Left lung (tissue), 4 donors: ENCODE measurements at regions not wholly inside any gene's neighbourhood (a gene's known extent, or its start where the extent isn't known, plus 50 kb on each side); places are given as distances from the start of the nearest gene placed in this dataset.
"Not testable (repeated sequence)": the region's sequence is repeated elsewhere in the genome, so short reads cannot be mapped to it uniquely, and the experiment has no call there.

Experiments used
- ATAC-seq: fragments of 200-7000 bp; cut with Tn5 transposase; one replicate; pipeline ENCODE4 v1.9.1; 2020; ENCODE audit warnings: moderate library complexity
- DNase-seq, 4 donors: peaks; one replicate each; pipeline ENCODE4 v3.0.0-alpha.2; 2013 to 2020
- H3K27ac ChIP-seq, 2 donors: fragments of 200-600 bp; sonication (generic) in 1 of 2; one replicate each; pipeline versions ENCODE4 v1.5.0 to v1.8.0; 2020 to 2021
- H3K27me3 ChIP-seq, 2 donors: fragments of 200-600 bp; sonication (generic) in 1 of 2; one replicate each; pipeline versions ENCODE4 v1.5.0 to v1.8.0; 2020 to 2021
- H3K36me3 ChIP-seq, 2 donors: fragments of 200-600 bp; sonication (generic) in 1 of 2; one replicate each; pipeline versions ENCODE4 v1.5.0 to v1.8.0; 2020 to 2021
- H3K4me1 ChIP-seq, 2 donors: fragments of 200-600 bp; one replicate each; pipeline ENCODE4 v1.8.0; 2021
- H3K4me3 ChIP-seq, 2 donors: fragments of 200-600 bp; sonication (generic) in 1 of 2; one replicate each; pipeline versions ENCODE4 v1.5.0 to v1.8.0; 2020 to 2021; ENCODE audit warnings: mild to moderate bottlenecking in 1 of 2
- H3K9me3 ChIP-seq, 2 donors: fragments of 200-600 bp; sonication (generic) in 1 of 2; one replicate each; pipeline versions ENCODE4 v1.5.0 to v1.8.0; 2020 to 2021
- intact Hi-C, 2 donors: fragments of 100-400 bp; cut with DNase I; formaldehyde crosslinking; loops; one replicate each; pipeline versions ENCODE4 v1.11.2 to v1.14.2; 2022
- TF ChIP-seq, protein P1 (sequence below), 2 donors: fragments of 200-600 bp; sonication (generic) in 1 of 2; IDR thresholded peaks; one replicate each; pipeline versions ENCODE4 v1.5.0 to v1.8.0; 2021; ENCODE audit warnings: antibody characterized with exemption in 2 of 2
- donor health status: DM: no; HTN: yes; CAD: no.
- donor health status: DM: no; HTN: no; CAD: no.

DNA sequence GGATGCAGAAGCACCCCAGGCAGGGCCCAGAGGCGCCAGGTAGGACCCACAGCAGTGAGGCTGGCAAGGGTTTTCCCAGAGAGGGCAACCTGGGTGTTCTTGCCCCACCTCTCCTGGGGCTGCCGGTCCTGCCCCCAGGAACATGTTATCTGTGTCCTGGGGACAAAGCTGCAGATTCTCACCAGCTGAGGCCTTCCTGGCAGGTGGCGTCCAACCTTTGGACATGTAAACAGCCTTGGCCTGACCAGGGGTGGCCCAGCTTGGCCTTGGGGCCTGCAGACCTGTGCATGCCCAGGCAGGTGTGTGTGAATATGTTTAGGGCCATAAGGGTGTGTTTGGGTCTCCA, 101.8 kb upstream of the LARP1 start:
- Histone ChIP-seq H3K27me3 (peaks cover 0 to under 1% of the 10 kb centered on the region in 2 donors), H3K9me3 (no peaks in the 10 kb centered on the region), H3K4me1 (peaks cover 8 to 21% of the 10 kb centered on the region in 2 donors), H3K36me3 (no peaks in the 10 kb centered on the region), H3K27ac (no peak overlapping the region), H3K4me3 (no peak overlapping the region)
- TF ChIP-seq, protein P1, sequence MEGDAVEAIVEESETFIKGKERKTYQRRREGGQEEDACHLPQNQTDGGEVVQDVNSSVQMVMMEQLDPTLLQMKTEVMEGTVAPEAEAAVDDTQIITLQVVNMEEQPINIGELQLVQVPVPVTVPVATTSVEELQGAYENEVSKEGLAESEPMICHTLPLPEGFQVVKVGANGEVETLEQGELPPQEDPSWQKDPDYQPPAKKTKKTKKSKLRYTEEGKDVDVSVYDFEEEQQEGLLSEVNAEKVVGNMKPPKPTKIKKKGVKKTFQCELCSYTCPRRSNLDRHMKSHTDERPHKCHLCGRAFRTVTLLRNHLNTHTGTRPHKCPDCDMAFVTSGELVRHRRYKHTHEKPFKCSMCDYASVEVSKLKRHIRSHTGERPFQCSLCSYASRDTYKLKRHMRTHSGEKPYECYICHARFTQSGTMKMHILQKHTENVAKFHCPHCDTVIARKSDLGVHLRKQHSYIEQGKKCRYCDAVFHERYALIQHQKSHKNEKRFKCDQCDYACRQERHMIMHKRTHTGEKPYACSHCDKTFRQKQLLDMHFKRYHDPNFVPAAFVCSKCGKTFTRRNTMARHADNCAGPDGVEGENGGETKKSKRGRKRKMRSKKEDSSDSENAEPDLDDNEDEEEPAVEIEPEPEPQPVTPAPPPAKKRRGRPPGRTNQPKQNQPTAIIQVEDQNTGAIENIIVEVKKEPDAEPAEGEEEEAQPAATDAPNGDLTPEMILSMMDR (IDR thresholded peaks at IDR 0.05), result no peak
- DNase-seq, result no peak
- intact Hi-C loops, result loop anchor here in 1 of 2 donors (5.0 kb wide), 1 partner anchor 159 kb away; no protein-coding TSS in a partner anchor
- no peak for ATAC-seq

DNA sequence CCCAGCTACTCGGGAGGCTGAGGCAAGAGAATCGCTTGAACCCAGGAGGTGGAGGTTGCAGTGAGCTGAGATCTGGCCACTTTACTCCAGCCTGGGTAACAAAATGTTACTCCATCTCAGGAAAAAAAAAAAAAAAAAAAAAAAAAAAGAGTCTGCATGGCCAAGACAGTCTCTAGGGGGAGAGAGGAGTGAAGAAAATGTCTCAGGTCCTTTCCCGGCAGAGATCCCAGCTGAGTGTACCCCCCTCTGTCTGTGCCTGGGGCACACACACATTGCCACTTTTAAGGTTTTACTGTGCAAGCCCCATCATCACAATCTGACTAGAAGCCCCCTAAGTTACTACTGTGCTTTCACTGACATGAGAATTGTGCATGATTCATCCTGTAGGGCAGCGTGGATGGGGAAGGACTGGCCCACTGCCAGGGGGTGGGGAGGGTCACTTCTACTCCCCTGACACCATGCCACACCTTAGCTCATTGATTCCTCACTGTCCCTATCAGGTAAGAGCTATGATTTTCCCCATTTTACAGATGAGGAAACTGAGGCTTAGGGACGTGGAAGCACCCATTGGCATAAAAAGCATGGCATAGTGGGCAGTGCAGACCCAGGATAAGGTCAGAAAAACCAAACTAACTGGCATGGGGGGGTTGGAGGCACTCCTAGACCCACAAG, 102.3 kb upstream of the LARP1 start:
- Histone ChIP-seq H3K9me3 (no peaks in the 10 kb centered on the region), H3K36me3 (no peaks in the 10 kb centered on the region), H3K4me3 (no peak overlapping the region), H3K27ac (no peak overlapping the region), H3K4me1 (peaks cover 11 to 26% of the 10 kb centered on the region in 2 donors), H3K27me3 (peaks cover 0 to 6% of the 10 kb centered on the region in 2 donors)
- no peak for ATAC-seq
- no peak for DNase-seq
- TF ChIP-seq, protein P1 (IDR thresholded peaks at IDR 0.05), result no peak
- intact Hi-C loops, result loop anchor here in 1 of 2 donors (5.0 kb wide), 1 partner anchor 159 kb away; no protein-coding TSS in a partner anchor

DNA sequence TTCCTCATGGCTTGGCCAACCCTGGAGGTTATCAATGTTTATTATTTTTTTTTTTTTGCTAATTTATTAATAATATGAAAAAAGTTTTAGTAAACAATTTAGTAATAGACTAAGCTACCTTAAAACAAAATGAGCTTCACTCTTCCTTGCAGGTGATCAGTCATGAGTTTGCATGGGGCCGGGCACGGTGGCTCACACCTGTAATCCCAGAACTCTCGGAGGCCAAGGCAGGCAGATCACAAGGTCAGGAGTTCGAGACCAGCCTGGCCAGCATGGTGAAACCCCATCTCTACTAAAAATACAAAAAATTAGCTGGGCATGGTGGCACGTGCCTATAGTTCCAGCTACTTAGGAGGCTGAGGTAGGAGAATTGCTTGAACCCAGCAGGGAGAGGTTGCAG, 103.4 kb upstream of the LARP1 start:
- H3K36me3 ChIP-seq, H3K27ac ChIP-seq, DNase-seq, ATAC-seq, H3K4me3 ChIP-seq, H3K9me3 ChIP-seq: not testable (repeated sequence)
- H3K27me3 ChIP-seq, result peaks cover 0 to 17% of the 10 kb centered on the region in 2 donors
- H3K4me1 ChIP-seq, result peaks cover 17 to 37% of the 10 kb centered on the region in 2 donors
- intact Hi-C loops, result loop anchor here in 1 of 2 donors (5.0 kb wide), 1 partner anchor 161 kb away; no protein-coding TSS in a partner anchor

DNA sequence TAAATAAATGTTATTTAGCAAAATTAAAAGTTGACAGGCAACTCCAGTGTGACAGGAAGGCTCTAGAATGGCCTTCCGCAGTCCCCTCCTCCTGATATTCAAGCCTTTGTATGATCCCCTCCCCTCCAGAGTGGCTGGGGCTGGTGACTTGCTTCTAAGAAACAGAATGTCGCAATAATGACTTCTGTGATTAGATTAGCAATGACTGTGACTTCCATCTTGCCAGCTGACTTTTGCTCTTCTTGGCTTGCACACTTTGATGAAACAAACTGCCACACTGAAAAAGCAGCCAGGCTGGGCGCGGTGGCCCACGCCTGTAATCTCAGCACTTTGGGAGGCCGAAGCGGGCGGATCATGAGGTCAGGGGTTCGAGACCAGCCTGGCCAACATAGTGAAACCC, 106.5 kb upstream of the LARP1 start:
- Histone ChIP-seq H3K27me3 (peaks cover 0 to 21% of the 10 kb centered on the region in 2 donors), H3K4me1 (peaks cover 9 to 20% of the 10 kb centered on the region in 2 donors), H3K4me3 (no peak overlapping the region), H3K36me3 (no peaks in the 10 kb centered on the region), H3K9me3 (no peaks in the 10 kb centered on the region), H3K27ac (no peak overlapping the region)
- TF ChIP-seq, protein P1 (IDR thresholded peaks at IDR 0.05), result no peak
- DNase-seq, result peak in 1 of 4 donors; percentile 42
- no peak for ATAC-seq
- intact Hi-C loops, result no loop called here

DNA sequence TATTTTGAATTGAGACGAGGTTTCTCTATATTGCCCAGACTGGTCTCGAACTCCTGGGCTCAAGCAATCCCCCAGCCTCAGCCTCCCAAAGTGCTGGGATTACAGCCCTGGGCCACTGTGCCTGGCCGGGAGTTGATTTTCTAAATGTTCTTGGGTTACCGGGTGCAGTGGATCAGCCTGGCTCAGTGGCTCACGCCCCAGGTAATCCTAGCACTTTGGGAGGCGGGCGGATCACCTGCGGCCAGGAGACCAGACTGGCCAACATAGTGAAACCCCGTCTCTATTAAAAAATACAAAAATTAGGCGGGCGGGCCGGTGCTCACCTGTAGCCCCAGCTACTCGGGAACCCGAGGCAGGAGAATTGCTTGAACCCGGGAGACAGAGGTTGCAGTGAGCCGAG, 106.9 kb upstream of the LARP1 start:
- intact Hi-C loops, result no loop called here
- no peaks in the 10 kb centered on the region for H3K36me3 ChIP-seq
- H3K4me1 ChIP-seq, result peaks cover 9 to 19% of the 10 kb centered on the region in 2 donors
- DNase-seq (no peak), ATAC-seq (no peak)
- no peak overlapping the region for H3K4me3 ChIP-seq
- H3K27me3 ChIP-seq, result peaks cover 0 to 21% of the 10 kb centered on the region in 2 donors
- TF ChIP-seq, protein P1 (IDR thresholded peaks at IDR 0.05), result no peak
- no peak overlapping the region for H3K27ac ChIP-seq
- H3K9me3 ChIP-seq, result no peaks in the 10 kb centered on the region
